ENCODE measurements at regions not wholly inside any gene's neighbourhood (a gene's known extent, or its start where the extent isn't known, plus 50 kb on each side); places are given as distances from the start of the nearest gene placed in this dataset.

GRCh38 chr1:181314959-181315358 is 168.4 kb upstream of the CACNA1E start:
- Histone ChIP-seq H3K27me3 (peaks cover 51 to 86% of the 10 kb centered on the region in 2 donors), H3K27ac (no peak overlapping the region), H3K4me1 (no peaks in the 10 kb centered on the region), H3K9me3 (no peaks in the 10 kb centered on the region), H3K36me3 (no peaks in the 10 kb centered on the region), H3K4me3 (no peak overlapping the region)
- ATAC-seq (no peak), DNase-seq (no peak)
- intact Hi-C loops (cut with DNase I), result no loop called here
- no peak for TF ChIP-seq CTCF (IDR thresholded peaks at IDR 0.05)

DNA sequence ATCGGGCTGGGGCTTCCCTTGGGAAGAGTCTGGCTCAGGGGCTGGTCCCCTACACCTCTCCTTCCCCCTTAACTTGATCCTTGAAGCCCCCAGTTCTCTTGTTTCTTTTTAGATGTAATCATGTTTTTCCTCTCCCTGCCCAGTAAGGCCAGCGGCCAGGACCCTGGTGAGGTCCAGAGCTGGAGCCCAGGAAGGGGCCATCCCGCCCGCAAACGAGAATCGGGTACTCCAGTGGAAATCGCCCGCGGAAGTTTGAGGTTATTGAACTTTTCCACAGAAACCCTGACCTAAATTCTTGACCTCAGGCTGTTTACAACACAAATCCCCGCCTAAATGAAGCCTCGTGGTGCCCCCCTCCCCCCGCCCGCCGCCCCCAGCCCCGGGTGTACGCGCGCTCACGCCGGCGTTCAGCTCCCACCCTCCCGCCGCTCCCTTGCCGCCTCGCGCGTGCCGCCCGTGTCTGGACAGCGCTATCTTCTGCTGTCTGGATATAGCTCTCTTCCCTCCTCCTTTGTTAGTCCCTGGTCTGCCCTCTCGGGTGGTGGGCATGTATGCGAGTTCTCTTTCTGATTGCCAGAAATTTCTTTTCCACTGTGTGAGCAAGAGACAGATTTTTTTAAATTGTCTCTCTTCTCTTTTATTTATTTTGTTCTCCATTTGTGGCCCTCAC is 165.9 kb upstream of the CACNA1E start:
- no peak overlapping the region for H3K27ac ChIP-seq
- no peak for TF ChIP-seq CTCF (IDR thresholded peaks at IDR 0.05)
- no peak overlapping the region for H3K4me3 ChIP-seq
- no peak for DNase-seq
- no peaks in the 10 kb centered on the region for H3K4me1 ChIP-seq
- H3K9me3 ChIP-seq, result no peaks in the 10 kb centered on the region
- intact Hi-C loops (cut with DNase I), result no loop called here
- no peaks in the 10 kb centered on the region for H3K36me3 ChIP-seq
- H3K27me3 ChIP-seq, result peaks cover 56 to 87% of the 10 kb centered on the region in 2 donors
- ATAC-seq, result no peak

GRCh38 chr1:181318022-181318857 is 165.1 kb upstream of the CACNA1E start:
- no peak for TF ChIP-seq CTCF (IDR thresholded peaks at IDR 0.05)
- Histone ChIP-seq H3K4me1 (no peaks in the 10 kb centered on the region), H3K27me3 (peaks cover 56 to 82% of the 10 kb centered on the region in 2 donors), H3K9me3 (no peaks in the 10 kb centered on the region), H3K27ac (no peak overlapping the region), H3K36me3 (no peaks in the 10 kb centered on the region), H3K4me3 (no peak overlapping the region)
- ATAC-seq (no peak), DNase-seq (no peak)
- intact Hi-C loops (cut with DNase I), result no loop called here

GRCh38 chr1:181318858-181319235 is 164.5 kb upstream of the CACNA1E start:
- H3K4me3 ChIP-seq, result no peak overlapping the region
- no peaks in the 10 kb centered on the region for H3K9me3 ChIP-seq
- no peak for ATAC-seq
- H3K4me1 ChIP-seq, result no peaks in the 10 kb centered on the region
- no peaks in the 10 kb centered on the region for H3K36me3 ChIP-seq
- peaks cover 54 to 76% of the 10 kb centered on the region in 2 donors for H3K27me3 ChIP-seq
- TF ChIP-seq CTCF (IDR thresholded peaks at IDR 0.05), result no peak
- no peak for DNase-seq
- no peak overlapping the region for H3K27ac ChIP-seq
- intact Hi-C loops (cut with DNase I), result no loop called here

- intact Hi-C loops (cut with DNase I), result no loop called here
- Histone ChIP-seq H3K4me1 (no peaks in the 10 kb centered on the region), H3K36me3 (no peaks in the 10 kb centered on the region), H3K27me3 (peaks cover 44 to 65% of the 10 kb centered on the region in 2 donors), H3K27ac (no peak overlapping the region), H3K4me3 (no peak overlapping the region), H3K9me3 (no peaks in the 10 kb centered on the region)
- TF ChIP-seq CTCF (IDR thresholded peaks at IDR 0.05), result no peak
- no peak for DNase-seq
- ATAC-seq, result no peak
Measured at GRCh38 chr1:181319907-181320306, 163.4 kb upstream of the CACNA1E start.
